Stimulated activated CD8-positive, alpha-beta memory T cell treated with anti-CD3 and anti-CD28 coated beads, Interleukin-4, amount 100 ng/mL, for 4 hours (primary cell): ENCODE measurements at regions not wholly inside any gene's neighbourhood (a gene's known extent, or its start where the extent isn't known, plus 50 kb on each side); places are given as distances from the start of the nearest gene placed in this dataset.
"Not testable (repeated sequence)": the region's sequence is repeated elsewhere in the genome, so short reads cannot be mapped to it uniquely, and the experiment has no call there.

Experiments
- DNase-seq, 2 donors: peaks; one replicate each; pipeline ENCODE4 v3.0.0-alpha.2; 2020; ENCODE audit warnings: low read depth in 2 of 2, low spot score in 1 of 2

GRCh38 chr1:194848846-194849245, 1662.4 kb upstream of the B3GALT2 start:
- DNase-seq: no peak

GRCh38 chr1:194846488-194846887, 1660.1 kb upstream of the B3GALT2 start:
- no peak for DNase-seq

- DNase-seq: no peak
Measured at GRCh38 chr1:194843077-194843476, 1656.7 kb upstream of the B3GALT2 start.

- DNase-seq: no peak
Measured at GRCh38 chr1:194833111-194833510, 1646.7 kb upstream of the B3GALT2 start.

- DNase-seq: not testable (repeated sequence)
Measured at GRCh38 chr1:194831595-194831994, 1645.2 kb upstream of the B3GALT2 start.

- no peak for DNase-seq
Measured at GRCh38 chr1:194830387-194830786, 1644.0 kb upstream of the B3GALT2 start.

GRCh38 chr1:194829492-194829891, 1643.1 kb upstream of the B3GALT2 start:
- DNase-seq: no peak

- no peak for DNase-seq
Measured at GRCh38 chr1:194825382-194825781, 1639.0 kb upstream of the B3GALT2 start.

- DNase-seq: no peak
Measured at GRCh38 chr1:194821091-194821490, 1634.7 kb upstream of the B3GALT2 start.

GRCh38 chr1:194818674-194819073, 1632.3 kb upstream of the B3GALT2 start:
- no peak for DNase-seq

- no peak for DNase-seq
Measured at GRCh38 chr1:194816859-194817258, 1630.4 kb upstream of the B3GALT2 start.

GRCh38 chr1:194813096-194813495, 1626.7 kb upstream of the B3GALT2 start:
- no peak for DNase-seq

GRCh38 chr1:194809665-194810064, 1623.3 kb upstream of the B3GALT2 start:
- no peak for DNase-seq

- DNase-seq: no peak
Measured at GRCh38 chr1:194809215-194809614, 1622.8 kb upstream of the B3GALT2 start.

- no peak for DNase-seq
Measured at GRCh38 chr1:194807530-194808220, 1621.3 kb upstream of the B3GALT2 start.

- no peak for DNase-seq
Measured at GRCh38 chr1:194802572-194802971, 1616.2 kb upstream of the B3GALT2 start.

GRCh38 chr1:194795917-194796593, 1609.6 kb upstream of the B3GALT2 start:
- DNase-seq: no peak

GRCh38 chr1:194787001-194787400, 1600.6 kb upstream of the B3GALT2 start:
- DNase-seq: no peak

GRCh38 chr1:194786027-194786426, 1599.6 kb upstream of the B3GALT2 start:
- no peak for DNase-seq

GRCh38 chr1:194776657-194777056, 1590.2 kb upstream of the B3GALT2 start:
- no peak for DNase-seq

GRCh38 chr1:194774535-194774934, 1588.1 kb upstream of the B3GALT2 start:
- no peak for DNase-seq

- no peak for DNase-seq
Measured at GRCh38 chr1:194755241-194755994, 1569.0 kb upstream of the B3GALT2 start.
